Breast epithelium (tissue), 4 donors: ENCODE measurements at regions not wholly inside any gene's neighbourhood (a gene's known extent, or its start where the extent isn't known, plus 50 kb on each side); places are given as distances from the start of the nearest gene placed in this dataset.
"Not testable (repeated sequence)": the region's sequence is repeated elsewhere in the genome, so short reads cannot be mapped to it uniquely, and the experiment has no call there.

ENCODE experiments used
- DNase-seq, 2 donors: peaks; one replicate each; pipeline ENCODE4 v3.0.0-alpha.2; 2019; ENCODE audit warnings: low spot score in 2 of 2
- H3K27ac ChIP-seq, 2 donors: fragments of 200-600 bp; sonication (generic) in 1 of 2; one replicate each; pipeline ENCODE4 v1.5.1; 2016 to 2019; ENCODE audit warnings: mild to moderate bottlenecking in 1 of 2
- H3K27me3 ChIP-seq, 2 donors: fragments of 200-600 bp; sonication (generic) in 1 of 2; one replicate each; pipeline versions ENCODE4 v1.5.1 to v1.6.0; 2017 to 2019; ENCODE audit warnings: control low read depth in 1 of 2, mild to moderate bottlenecking in 1 of 2
- H3K36me3 ChIP-seq: fragments of 200-600 bp; one replicate; pipeline ENCODE4 v1.5.1; 2019
- H3K4me1 ChIP-seq, 2 donors: fragments of 200-600 bp; sonication (generic); one replicate each; pipeline ENCODE4 v1.5.1; 2016 to 2019; ENCODE audit warnings: control low read depth in 1 of 2
- H3K4me3 ChIP-seq, 3 donors: fragments of 200-600 bp; sonication (generic); 1 replicate in 2 of 3; 2 replicates in 1 of 3; pipeline ENCODE4 v1.5.1; 2016 to 2019; ENCODE audit warnings: mild to moderate bottlenecking in 3 of 3, moderate library complexity in 2 of 3
- H3K9me3 ChIP-seq, 2 donors: fragments of 200-600 bp; sonication (generic) in 1 of 2; one replicate each; pipeline ENCODE4 v1.5.1; 2016 to 2019; ENCODE audit warnings: control low read depth in 1 of 2
- POLR2A ChIP-seq: fragments of 450-650 bp; IDR thresholded peaks from one replicate; pipeline ENCODE4 v1.6.1; 2016; ENCODE audit warnings: antibody characterized with exemption, mild to moderate bottlenecking, moderate library complexity
- POLR2AphosphoS5 ChIP-seq, 3 donors: sonication (generic); formaldehyde crosslinking; IDR thresholded peaks; one replicate each; pipeline ENCODE4 v1.6.1; 2017; ENCODE audit warnings: antibody characterized with exemption in 3 of 3
- intact Hi-C: fragments of 100-400 bp; cut with DNase I; formaldehyde crosslinking; loops from one replicate; pipeline ENCODE4 v1.15.1; 2023; ENCODE audit warnings: low total_unique reads
- TF ChIP-seq, protein P1 (sequence below), 3 donors: fragments of 450-650 bp; IDR thresholded peaks; one replicate each; pipeline ENCODE4 v1.5.1; 2016 to 2017; ENCODE audit warnings: antibody characterized with exemption in 3 of 3, mild to moderate bottlenecking in 3 of 3, moderate library complexity in 3 of 3

DNA sequence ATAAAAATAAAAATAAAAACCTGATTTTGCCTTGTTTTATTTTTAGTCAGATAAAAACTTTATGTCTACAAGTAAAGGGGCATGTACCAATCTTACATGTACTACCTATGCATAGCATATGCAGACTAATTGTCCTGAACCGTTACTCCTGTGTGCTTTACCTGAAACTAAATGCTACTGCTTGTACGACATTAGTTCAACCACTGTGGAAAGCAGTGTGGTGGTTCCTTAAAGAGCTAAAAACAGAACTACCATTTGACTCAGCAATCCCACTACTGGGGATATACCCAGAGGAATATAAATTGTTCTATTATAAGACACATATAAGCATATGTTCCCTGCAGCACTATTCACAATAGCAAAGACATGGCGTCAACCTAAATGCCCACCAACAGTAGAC lies 426.0 kb upstream of the PMFBP1 start:
- Histone ChIP-seq H3K4me3 (no peak overlapping the region), H3K9me3 (no peaks in the 10 kb centered on the region), H3K4me1 (no peaks in the 10 kb centered on the region), H3K27me3 (no peaks in the 10 kb centered on the region), H3K27ac (no peak overlapping the region), H3K36me3 (no peaks in the 10 kb centered on the region)
- TF ChIP-seq POLR2A (no peak), POLR2AphosphoS5 (IDR thresholded peaks at IDR 0.05) (no peak)
- TF ChIP-seq, protein P1, sequence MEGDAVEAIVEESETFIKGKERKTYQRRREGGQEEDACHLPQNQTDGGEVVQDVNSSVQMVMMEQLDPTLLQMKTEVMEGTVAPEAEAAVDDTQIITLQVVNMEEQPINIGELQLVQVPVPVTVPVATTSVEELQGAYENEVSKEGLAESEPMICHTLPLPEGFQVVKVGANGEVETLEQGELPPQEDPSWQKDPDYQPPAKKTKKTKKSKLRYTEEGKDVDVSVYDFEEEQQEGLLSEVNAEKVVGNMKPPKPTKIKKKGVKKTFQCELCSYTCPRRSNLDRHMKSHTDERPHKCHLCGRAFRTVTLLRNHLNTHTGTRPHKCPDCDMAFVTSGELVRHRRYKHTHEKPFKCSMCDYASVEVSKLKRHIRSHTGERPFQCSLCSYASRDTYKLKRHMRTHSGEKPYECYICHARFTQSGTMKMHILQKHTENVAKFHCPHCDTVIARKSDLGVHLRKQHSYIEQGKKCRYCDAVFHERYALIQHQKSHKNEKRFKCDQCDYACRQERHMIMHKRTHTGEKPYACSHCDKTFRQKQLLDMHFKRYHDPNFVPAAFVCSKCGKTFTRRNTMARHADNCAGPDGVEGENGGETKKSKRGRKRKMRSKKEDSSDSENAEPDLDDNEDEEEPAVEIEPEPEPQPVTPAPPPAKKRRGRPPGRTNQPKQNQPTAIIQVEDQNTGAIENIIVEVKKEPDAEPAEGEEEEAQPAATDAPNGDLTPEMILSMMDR (IDR thresholded peaks at IDR 0.05), result no peak
- intact Hi-C loops, result no loop called here
- DNase-seq, result no peak

DNA sequence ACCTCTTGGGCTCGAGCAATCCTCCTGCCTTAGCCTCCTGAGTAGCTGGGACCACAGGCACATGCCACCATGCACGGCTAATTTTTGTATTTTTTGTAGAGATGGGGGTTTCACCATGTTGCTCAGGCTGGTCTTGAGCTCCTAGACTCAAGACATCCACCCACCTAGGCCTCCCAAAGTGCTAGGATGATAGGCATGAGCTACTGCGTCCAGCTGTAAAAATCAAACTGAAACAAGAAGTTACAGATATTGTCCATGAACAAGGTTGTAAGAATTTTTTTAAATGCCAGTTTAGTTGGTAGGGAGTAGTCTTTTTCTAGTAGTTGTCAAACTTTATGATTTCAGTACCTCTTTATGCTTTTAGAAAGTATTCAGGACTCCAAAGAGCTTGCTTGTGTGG lies 424.4 kb upstream of the PMFBP1 start:
- DNase-seq, result no peak
- Histone ChIP-seq H3K27ac (no peak overlapping the region), H3K27me3 (no peaks in the 10 kb centered on the region), H3K36me3 (no peaks in the 10 kb centered on the region), H3K4me1 (no peaks in the 10 kb centered on the region), H3K4me3 (no peak overlapping the region), H3K9me3 (no peaks in the 10 kb centered on the region)
- intact Hi-C loops, result no loop called here
- TF ChIP-seq POLR2AphosphoS5 (IDR thresholded peaks at IDR 0.05), result no peak
- no peak for TF ChIP-seq POLR2A
- TF ChIP-seq, protein P1 (IDR thresholded peaks at IDR 0.05), result no peak

DNA sequence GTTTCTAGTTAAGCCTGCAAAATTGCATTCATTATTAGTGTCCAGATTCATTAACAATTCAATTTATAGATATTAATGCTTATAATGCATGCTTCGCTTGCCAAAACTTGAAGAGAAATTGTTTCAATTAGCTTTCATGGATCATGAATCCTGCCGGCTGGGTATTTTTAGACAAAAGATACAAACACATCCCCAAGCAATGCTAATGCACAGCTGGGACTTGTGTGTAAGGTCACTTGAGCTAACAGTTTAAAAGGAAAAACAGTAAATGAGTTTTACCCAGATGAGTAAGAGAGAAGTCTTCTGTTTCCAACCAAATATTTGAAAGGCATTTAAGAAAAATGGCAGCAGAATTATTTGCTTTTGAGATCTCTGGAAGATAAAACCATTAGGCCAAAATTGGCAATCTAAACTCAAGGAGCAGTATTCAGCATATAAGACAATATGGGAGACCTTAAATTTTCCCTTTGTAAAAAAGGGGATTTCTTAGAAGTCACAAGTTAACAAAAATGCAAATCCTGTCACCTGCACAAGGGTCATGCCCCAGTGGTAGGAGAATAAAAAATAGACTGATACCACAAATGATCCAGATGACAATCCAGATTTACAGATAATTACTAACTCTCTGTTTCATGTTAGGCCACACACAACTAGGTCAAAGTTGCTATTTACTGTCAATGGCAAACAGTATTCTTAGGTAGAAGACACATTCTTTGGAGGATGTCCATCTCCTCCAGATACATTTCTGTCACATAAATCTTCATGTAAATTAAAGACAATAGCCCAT lies 418.4 kb upstream of the PMFBP1 start:
- Histone ChIP-seq H3K4me3 (no peak overlapping the region), H3K27me3 (no peaks in the 10 kb centered on the region), H3K4me1 (no peaks in the 10 kb centered on the region), H3K36me3 (no peaks in the 10 kb centered on the region), H3K27ac (no peak overlapping the region), H3K9me3 (no peaks in the 10 kb centered on the region)
- intact Hi-C loops, result no loop called here
- DNase-seq, result no peak
- TF ChIP-seq, protein P1 (IDR thresholded peaks at IDR 0.05), result no peak
- no peak for TF ChIP-seq POLR2A

DNA sequence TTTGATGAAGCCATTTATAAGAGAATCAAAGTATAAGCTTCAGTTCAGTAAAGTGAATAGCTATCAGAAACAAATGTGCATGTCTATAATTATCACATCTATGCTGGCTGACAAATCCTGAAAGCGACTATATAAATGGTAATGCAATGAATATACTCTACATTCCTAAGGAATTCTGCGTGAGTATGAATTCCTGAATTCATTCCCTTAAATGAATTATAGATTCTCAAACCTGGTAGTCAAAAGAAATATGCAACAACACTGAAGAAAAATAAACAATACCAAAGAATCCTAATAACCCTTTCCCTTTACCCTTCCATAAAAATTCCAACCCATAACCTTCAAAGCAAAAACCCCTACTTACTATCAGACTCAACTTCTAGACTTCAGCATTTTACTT lies 416.6 kb upstream of the PMFBP1 start:
- Histone ChIP-seq H3K4me1 (no peaks in the 10 kb centered on the region), H3K27ac (no peak overlapping the region), H3K4me3 (no peak overlapping the region), H3K36me3 (no peaks in the 10 kb centered on the region), H3K27me3 (no peaks in the 10 kb centered on the region), H3K9me3 (no peaks in the 10 kb centered on the region)
- intact Hi-C loops, result no loop called here
- TF ChIP-seq, protein P1 (IDR thresholded peaks at IDR 0.05), result no peak
- TF ChIP-seq POLR2A, result no peak
- no peak for TF ChIP-seq POLR2AphosphoS5 (IDR thresholded peaks at IDR 0.05)
- no peak for DNase-seq

- H3K9me3 ChIP-seq, intact Hi-C loops: not testable (repeated sequence)
These were observed 406.1 kb upstream of the PMFBP1 start for GRCh38 chr16:72578061-72578460.

More at GRCh38 chr16:72578061-72578460, 406.1 kb upstream of the PMFBP1 start:
- not testable (repeated sequence) for H3K4me1 ChIP-seq, H3K36me3 ChIP-seq, H3K4me3 ChIP-seq, H3K27me3 ChIP-seq, DNase-seq, H3K27ac ChIP-seq
